H1 (cell line): ENCODE measurements at regions not wholly inside any gene's neighbourhood (a gene's known extent, or its start where the extent isn't known, plus 50 kb on each side); places are given as distances from the start of the nearest gene placed in this dataset.

Experiments used
- CHD2 ChIP-seq: IDR thresholded peaks from 2 replicates; pipeline ENCODE4 v1.6.1; 2012; ENCODE audit warnings: low read length, improper control_type of control experiment
- EGR1 ChIP-seq: IDR thresholded peaks from 2 replicates; pipeline ENCODE4 v1.6.1; 2011; ENCODE audit warnings: low read depth, low read length, borderline replicate concordance
- NRF1 ChIP-seq: IDR thresholded peaks from 2 replicates; pipeline ENCODE4 v1.6.1; 2011; ENCODE audit warnings: mild to moderate bottlenecking, low read depth, low read length, improper control_type of control experiment
- POLR2A ChIP-seq, 2 experiments: IDR thresholded peaks; 1 replicate in 1 of 2; 2 replicates in 1 of 2; pipeline ENCODE4 v1.6.1; 2011; ENCODE audit warnings: low read depth in 2 of 2, low read length in 2 of 2, mild to moderate bottlenecking in 2 of 2; ENCODE audit errors: control extremely low read depth in 1 of 2
- RXRA ChIP-seq: IDR thresholded peaks from 2 replicates; pipeline ENCODE4 v1.6.1; 2011; ENCODE audit warnings: low read depth, mild to moderate bottlenecking, low read length, moderate library complexity; ENCODE audit not compliant: insufficient read depth
- SIX5 ChIP-seq: IDR thresholded peaks from 2 replicates; pipeline ENCODE4 v1.6.1; 2011; ENCODE audit warnings: mild to moderate bottlenecking, low read depth, low read length
- SP1 ChIP-seq: IDR thresholded peaks from 2 replicates; pipeline ENCODE4 v1.6.1; 2011; ENCODE audit warnings: low read depth, low read length
- TAF7 ChIP-seq: optimal IDR thresholded peaks from 2 replicates; pipeline ENCODE3; 2011; ENCODE audit warnings: low read depth, mild to moderate bottlenecking, inconsistent platforms, low read length, moderate library complexity, borderline replicate concordance
- TF ChIP-seq, protein P1 (sequence below): fragments of 300-600 bp; sonication (generic); IDR thresholded peaks from 2 replicates; pipeline ENCODE4 v1.7.1; 2012; ENCODE audit warnings: low read length, moderate library complexity, mild to moderate bottlenecking, inconsistent platforms; ENCODE audit not compliant: insufficient replicate concordance

DNA sequence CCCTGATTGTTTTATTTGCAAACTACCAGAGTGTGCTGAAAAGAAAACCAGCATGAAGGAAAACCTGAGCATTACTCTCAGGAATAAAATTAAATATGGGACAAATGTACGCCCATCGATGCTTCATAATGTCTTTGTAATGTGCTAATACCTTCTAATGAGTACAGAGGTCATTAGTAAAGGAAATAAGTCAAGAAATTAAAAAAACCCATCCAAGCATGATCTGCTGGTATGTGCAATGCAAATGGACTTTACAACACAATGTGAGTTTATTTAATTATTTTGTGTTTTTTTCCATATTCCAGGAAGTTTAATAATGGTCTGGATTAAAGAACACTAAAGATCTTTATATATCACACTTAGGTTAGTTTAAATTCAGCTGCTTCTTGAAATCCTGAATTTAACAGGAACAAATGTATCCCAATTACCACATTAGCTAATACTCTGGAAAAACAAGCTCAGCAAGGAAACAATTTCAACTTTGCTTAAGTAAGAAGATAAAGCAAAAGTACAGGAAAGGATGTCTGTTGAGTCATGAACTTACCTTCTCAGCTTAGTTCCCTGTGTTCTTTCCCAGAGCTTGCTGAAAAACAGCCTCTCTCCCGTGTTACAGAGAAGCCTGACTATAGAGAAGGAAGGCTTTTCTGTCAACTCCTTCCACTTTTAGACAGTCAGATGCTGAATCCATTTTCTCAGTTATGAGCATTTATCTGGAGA lies 179.3 kb upstream of the TMEM260 start (continued):
- TF ChIP-seq, protein P1, sequence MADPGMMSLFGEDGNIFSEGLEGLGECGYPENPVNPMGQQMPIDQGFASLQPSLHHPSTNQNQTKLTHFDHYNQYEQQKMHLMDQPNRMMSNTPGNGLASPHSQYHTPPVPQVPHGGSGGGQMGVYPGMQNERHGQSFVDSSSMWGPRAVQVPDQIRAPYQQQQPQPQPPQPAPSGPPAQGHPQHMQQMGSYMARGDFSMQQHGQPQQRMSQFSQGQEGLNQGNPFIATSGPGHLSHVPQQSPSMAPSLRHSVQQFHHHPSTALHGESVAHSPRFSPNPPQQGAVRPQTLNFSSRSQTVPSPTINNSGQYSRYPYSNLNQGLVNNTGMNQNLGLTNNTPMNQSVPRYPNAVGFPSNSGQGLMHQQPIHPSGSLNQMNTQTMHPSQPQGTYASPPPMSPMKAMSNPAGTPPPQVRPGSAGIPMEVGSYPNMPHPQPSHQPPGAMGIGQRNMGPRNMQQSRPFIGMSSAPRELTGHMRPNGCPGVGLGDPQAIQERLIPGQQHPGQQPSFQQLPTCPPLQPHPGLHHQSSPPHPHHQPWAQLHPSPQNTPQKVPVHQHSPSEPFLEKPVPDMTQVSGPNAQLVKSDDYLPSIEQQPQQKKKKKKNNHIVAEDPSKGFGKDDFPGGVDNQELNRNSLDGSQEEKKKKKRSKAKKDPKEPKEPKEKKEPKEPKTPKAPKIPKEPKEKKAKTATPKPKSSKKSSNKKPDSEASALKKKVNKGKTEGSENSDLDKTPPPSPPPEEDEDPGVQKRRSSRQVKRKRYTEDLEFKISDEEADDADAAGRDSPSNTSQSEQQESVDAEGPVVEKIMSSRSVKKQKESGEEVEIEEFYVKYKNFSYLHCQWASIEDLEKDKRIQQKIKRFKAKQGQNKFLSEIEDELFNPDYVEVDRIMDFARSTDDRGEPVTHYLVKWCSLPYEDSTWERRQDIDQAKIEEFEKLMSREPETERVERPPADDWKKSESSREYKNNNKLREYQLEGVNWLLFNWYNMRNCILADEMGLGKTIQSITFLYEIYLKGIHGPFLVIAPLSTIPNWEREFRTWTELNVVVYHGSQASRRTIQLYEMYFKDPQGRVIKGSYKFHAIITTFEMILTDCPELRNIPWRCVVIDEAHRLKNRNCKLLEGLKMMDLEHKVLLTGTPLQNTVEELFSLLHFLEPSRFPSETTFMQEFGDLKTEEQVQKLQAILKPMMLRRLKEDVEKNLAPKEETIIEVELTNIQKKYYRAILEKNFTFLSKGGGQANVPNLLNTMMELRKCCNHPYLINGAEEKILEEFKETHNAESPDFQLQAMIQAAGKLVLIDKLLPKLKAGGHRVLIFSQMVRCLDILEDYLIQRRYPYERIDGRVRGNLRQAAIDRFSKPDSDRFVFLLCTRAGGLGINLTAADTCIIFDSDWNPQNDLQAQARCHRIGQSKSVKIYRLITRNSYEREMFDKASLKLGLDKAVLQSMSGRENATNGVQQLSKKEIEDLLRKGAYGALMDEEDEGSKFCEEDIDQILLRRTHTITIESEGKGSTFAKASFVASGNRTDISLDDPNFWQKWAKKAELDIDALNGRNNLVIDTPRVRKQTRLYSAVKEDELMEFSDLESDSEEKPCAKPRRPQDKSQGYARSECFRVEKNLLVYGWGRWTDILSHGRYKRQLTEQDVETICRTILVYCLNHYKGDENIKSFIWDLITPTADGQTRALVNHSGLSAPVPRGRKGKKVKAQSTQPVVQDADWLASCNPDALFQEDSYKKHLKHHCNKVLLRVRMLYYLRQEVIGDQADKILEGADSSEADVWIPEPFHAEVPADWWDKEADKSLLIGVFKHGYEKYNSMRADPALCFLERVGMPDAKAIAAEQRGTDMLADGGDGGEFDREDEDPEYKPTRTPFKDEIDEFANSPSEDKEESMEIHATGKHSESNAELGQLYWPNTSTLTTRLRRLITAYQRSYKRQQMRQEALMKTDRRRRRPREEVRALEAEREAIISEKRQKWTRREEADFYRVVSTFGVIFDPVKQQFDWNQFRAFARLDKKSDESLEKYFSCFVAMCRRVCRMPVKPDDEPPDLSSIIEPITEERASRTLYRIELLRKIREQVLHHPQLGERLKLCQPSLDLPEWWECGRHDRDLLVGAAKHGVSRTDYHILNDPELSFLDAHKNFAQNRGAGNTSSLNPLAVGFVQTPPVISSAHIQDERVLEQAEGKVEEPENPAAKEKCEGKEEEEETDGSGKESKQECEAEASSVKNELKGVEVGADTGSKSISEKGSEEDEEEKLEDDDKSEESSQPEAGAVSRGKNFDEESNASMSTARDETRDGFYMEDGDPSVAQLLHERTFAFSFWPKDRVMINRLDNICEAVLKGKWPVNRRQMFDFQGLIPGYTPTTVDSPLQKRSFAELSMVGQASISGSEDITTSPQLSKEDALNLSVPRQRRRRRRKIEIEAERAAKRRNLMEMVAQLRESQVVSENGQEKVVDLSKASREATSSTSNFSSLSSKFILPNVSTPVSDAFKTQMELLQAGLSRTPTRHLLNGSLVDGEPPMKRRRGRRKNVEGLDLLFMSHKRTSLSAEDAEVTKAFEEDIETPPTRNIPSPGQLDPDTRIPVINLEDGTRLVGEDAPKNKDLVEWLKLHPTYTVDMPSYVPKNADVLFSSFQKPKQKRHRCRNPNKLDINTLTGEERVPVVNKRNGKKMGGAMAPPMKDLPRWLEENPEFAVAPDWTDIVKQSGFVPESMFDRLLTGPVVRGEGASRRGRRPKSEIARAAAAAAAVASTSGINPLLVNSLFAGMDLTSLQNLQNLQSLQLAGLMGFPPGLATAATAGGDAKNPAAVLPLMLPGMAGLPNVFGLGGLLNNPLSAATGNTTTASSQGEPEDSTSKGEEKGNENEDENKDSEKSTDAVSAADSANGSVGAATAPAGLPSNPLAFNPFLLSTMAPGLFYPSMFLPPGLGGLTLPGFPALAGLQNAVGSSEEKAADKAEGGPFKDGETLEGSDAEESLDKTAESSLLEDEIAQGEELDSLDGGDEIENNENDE, result no peak
- no peak for TF ChIP-seq EGR1
- no peak for TF ChIP-seq SP1
- TF ChIP-seq RXRA, result no peak
- no peak for TF ChIP-seq TAF7
- no peak for TF ChIP-seq CHD2
- no peak for TF ChIP-seq SIX5
- no peak for TF ChIP-seq POLR2A (IDR thresholded peaks at IDR 0.05; ENCODE audit: control extremely low read depth in 1 of 2, low read depth in 2 of 2, low read length in 2 of 2)
- no peak for TF ChIP-seq NRF1
